CD4-positive, alpha-beta T cell treated with Interleukin-10 for 1 hour (primary cell): ENCODE measurements at regions not wholly inside any gene's neighbourhood (a gene's known extent, or its start where the extent isn't known, plus 50 kb on each side); places are given as distances from the start of the nearest gene placed in this dataset.
"Not testable (repeated sequence)": the region's sequence is repeated elsewhere in the genome, so short reads cannot be mapped to it uniquely, and the experiment has no call there.

ENCODE experiments used
- DNase-seq: peaks from one replicate; pipeline ENCODE4 v3.0.0-alpha.2; 2020

DNA sequence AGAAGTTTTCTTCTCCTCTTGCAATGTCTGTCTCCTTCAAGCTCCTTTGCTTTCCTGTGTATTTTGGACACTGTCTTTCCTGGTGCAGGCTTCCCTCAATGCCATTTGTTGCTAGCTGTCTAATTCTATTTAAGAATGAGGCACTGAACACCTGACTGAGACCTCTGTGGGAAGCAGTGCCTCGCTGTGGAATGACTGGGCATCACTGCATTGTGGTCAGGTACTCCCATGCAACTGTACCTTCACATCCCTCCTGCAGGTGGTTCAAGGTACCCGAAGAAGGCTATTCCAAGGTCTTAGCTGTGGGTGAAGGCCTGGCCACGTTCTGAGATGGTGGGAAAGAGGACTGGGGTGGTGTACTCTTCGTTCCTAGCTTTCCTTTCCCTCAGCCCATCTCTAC lies 152.8 kb upstream of the CTAGE1 start:
- DNase-seq: no peak

DNA sequence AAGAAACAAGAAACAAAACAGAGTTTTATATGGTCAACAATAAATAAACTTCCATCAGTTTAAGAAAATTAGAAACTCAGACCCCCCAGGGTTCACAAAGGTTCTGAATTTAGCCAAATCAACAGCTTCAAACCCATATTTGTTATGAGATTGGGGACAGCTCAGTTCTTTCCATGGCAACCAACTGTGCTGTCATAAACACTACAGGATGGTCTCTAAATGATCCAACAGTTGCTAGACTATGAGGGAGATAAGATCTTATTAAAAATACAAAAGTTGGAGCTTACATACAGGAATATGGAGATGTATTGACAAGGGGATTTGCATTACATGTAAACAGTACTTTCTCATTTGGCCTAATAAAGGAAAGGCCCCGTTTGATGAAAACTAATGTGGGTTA lies 154.6 kb upstream of the CTAGE1 start:
- DNase-seq: no peak

DNA sequence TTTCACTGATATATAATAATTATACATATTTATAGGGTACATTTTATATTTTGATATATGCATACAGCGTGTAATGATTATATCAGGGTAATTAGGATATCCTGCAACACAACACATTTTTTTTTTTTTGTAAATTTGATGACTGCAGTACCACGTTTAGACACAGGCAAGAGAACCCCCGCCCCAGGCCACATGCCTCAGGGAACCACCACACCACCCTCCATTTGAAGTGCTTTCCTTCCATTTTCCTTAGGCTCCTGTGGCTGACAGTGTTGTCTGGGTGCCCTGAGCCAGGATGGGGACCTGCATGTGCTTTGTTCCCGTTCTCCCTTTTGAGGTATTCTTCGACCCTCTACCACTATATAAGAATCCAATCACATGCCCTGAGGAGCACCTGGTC lies 161.6 kb upstream of the CTAGE1 start:
- no peak for DNase-seq

DNA sequence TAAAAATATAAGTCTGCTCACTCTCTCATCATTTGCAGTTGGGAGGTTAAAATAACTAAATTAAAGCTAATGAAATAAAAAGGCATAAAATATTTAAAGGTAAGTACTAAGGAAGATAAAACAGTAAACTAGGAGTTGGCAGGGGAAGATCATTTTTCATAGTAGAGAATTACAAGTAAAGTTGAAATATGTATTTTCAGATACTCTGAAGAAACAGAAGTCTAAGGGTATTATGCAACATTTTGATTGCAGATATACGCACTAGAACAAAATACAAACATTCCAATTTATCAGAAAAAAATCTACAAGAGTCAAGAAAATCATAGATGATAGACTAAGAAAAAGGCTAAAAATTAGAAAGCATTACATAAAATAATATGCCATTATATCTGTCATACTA lies 167.6 kb upstream of the CTAGE1 start:
- DNase-seq: no peak

DNA sequence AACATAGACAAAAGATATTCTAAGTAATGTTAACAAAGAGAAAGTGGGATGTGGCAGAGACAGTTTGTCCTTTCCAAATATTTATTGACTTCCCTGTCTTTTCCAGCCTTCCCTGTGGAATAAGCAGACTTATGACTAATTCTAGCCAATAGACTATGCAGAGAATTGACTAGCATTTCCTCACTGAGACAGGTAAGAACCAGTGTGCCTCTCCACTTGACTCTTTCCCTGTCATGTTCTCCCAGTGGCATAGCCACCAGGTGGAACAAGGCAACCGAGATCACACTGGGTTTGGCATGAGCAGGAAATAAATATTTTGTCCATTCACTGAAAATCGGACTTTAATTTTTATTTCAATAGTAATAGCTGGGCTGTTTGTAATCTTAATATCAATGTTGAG lies 168.1 kb upstream of the CTAGE1 start:
- DNase-seq: no peak

DNA sequence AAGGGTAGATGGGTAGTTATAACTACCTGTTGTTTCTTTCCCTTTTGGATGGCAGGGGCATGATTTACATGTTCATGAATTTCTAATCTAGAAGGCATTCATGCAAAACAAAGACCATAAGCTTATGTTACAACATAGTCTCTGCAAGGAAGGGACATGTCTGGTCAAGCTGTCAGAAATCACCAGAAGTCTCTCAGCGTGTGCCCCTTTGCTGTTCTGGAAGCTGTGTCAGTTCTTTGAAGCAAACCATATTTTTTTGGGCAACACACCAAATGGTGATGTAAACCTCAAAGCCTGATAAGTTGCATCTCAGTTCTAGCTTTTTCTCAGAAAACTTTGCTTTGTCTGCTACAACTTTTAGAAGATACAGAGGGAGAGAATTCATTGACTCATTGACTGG lies 173.5 kb upstream of the CTAGE1 start:
- no peak for DNase-seq

DNA sequence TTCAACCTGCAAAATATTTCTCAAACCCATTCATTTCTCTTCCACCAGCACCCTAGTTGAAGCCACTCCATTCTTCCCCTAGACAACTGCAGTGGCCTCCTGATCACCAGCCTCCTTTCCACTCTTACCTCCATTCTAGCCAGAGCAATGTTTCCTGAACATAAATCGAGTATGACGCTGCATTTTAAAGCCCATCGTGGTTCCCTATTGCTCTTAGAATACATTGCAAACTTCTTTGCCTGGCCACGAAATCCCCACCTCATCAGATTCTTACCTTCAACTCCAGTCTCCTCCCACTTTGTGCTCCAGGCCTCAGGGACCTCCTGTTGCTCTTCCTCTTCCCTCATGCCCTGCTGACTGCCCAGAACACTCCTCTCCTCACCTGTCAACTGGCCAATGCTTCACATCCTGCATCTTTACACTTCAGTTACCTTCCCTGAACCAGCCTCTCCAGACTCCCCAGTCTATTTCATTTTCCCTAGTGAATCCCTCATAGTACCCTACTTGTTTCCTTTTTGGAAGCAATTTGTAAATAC lies 176.5 kb upstream of the CTAGE1 start:
- DNase-seq: no peak

DNA sequence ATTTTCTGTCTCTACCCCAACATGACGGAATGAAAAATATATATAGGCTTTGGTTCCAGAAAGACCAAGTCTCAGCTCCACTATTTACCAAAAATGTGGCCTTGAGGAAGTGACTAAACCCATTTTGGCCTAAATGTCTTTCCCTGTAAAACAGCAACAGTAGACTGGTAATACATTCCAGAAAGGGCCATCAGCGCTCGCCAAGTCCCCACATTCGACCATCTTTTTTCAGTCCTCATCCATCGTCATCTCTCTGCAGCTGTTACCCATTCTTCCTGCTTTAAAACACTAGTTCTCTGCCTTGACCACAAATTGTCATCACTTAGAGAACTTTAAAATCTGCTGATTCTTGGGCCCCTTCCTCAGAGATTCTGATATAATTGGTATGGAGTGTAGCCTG lies 183.8 kb upstream of the CTAGE1 start:
- no peak for DNase-seq

DNA sequence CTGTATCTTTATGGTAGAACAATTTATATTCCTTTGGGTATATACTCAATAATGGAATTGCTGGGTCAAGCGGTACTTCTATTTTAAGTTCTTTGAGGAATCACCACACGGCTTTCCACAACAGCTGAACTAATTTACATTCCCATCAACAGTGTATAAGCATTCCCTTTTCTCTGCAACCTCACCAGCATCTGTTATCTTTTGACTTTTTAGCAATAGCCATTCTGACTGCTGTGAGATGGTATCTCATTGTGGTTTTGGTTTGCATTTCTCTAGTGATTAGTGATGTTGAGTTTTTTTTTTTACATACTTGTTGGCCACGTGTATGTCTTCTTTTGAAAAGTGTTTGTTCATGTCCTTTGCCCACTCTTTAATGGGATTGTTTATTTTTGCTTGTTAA lies 184.7 kb upstream of the CTAGE1 start:
- not testable (repeated sequence) for DNase-seq

DNA sequence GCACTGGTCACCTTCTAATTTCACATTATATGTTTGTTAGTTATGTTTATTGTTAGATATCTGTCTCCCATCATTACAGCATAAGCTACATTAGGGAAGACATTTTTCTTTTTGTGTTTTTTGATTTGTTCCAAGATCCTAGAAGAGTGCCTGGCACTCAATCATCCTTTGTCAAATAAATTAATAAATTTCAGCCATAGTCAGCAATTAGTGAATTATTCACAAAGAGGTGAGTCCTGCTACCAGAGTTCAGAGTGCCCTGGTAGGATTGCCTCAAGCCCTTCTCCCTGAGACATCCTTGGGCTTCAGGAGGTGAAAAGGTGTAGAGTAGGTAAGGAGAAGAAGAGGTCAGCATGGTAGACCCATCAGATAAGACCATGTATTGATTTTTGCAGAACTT lies 186.2 kb upstream of the CTAGE1 start:
- no peak for DNase-seq

DNA sequence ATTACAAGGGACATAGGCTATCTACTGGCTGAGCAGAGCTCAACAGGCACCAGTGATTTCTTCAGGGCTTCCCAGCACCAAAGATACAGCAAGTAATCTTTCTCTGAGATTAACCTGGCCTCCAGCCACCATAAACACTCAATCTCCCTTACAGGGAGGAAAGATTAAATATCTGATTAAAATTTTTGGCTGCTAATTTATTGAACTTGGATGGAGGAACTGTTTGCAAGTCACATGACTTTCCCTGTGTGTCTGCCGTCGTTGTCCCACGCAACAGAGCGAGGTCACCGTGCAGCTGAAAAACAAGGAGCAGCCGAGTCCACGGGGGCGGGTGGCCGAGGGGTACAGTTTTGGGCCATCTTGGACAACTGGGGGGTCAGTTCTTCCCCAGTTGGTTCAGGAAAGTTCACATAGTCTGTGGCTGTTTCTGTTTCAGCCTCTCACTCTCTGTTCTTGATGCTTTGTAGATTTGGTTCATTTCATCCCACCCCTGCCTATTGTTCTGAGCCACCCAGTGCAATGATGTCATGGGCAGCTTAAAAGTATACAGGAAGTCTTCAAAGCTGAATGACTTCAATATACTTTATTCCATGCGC lies 186.8 kb upstream of the CTAGE1 start:
- DNase-seq: no peak

DNA sequence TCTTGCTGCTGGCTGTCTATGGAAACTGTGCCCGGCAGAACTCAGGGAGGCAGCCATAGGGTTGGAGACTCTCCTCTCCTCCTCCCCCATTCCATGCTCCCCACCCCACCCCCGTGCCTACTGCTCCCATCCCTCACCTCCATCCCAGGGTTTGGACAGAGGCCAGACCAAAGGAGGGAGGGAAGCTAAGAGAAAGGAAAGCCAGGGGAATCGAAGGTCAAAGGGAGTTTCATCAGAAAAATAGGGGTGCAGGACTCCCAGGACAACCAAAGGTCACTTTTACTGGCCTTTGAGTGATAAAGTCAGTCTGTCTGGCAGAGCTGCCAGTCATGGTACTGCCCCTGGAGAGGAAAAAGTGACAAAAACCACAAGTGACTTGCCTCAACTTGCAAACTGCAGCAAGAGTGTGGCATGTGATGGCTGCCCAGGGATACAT lies 187.3 kb upstream of the CTAGE1 start:
- DNase-seq: no peak

DNA sequence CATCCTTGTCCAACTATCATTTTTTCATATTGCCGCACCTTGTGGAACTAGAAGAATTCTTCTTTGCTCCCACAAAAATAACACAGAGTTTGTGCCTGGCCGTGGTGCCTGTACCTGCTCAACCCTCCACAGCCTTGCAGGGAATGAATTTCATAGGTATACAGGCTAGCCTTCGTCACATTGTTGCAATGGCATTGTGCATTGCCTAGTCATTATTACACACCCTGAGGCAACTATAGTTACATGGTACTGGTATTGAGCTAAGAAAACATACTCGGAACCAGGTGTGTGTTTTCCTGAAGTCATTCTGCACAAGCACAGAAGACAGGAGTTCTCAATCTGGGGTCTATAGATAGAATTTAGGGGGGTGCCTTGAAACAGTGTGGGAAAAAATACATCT lies 188.0 kb upstream of the CTAGE1 start:
- DNase-seq: no peak

DNA sequence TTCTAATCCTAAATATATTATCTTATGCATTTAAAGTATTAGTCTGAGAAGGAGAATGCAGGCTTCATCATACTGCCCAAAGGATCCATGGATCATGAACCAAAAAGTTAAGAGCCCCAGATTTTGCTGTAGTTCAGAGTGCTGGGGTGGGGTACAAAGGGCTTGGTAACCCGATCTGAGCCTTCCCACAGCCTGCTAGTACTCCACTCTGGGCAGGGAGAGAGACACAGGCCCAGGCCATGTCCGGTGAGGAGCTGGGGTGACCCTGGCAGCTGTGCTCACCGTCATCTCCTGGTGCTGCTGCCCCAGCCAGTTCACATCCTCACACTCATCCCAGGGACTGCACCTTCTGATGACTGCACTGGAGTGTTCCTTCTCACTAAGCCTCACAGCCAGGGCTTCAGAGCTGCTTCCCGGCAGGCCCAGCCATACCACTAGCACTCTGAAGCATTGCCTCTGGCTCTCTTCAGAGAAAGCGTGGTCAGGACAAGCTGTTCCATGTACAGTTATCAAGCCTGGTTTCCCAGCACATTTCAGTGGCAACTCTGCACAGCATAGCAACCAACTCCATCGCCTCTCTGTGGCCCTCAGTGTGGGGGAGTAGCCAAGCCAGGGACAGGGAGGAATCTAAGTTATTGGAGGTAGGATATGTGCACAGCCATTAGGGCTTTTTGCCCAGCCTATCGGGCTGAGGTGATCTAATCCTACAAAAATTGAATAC lies 189.0 kb upstream of the CTAGE1 start:
- no peak for DNase-seq

DNA sequence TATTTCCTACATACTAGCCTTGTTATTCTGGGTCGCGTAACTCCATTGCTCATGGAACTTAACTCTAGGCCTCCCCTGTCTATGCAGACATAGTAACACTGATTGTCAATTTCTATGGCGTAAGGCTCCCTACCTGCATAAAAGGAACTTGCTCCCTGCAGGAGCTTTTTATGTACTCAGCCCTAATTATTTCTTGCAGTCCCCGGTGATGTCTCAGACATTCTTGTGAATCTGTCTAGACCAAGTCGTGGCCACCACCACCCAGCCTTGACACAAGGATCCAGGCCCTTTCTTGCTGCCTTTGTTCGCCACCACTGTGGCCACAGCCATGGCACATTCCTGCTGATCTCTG lies 189.5 kb upstream of the CTAGE1 start:
- DNase-seq: no peak

DNA sequence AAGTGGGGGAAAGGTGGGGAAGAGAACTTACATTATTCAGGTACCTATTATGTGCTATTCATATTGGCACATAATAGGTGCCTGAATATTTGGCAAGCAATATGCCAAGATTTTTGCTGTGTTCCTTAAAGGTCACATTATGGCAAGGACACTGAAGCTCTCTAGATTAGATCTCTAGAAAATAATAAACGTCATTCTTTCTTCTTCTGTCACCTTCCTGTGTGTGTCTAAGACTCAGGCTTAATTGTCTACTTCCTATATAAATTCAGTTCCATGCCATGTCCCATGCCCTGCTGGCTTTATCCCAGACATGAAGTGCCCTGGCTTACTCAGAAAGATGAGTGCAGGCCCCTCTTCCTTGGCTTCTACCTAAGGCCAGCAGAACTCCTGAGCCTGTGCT lies 191.1 kb upstream of the CTAGE1 start:
- no peak for DNase-seq

DNA sequence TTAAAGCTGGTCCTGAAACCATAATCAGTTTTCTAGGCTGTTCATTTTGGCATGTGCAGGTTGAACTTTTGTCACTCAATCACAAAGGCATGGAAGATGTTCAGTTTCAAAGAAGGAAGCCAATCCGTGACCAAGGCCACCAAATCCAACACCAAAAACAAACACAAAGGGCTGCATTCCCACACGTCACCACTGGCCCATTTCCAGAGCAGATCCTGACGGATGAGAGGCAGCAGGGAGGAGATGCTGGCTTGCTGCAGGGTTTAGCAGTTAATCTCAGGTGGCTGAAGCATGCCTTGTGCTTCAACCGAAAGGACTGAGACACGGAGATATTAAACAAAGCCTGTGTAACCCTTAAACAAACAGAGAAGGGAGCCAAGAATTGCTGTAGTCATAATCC lies 191.9 kb upstream of the CTAGE1 start:
- no peak for DNase-seq

DNA sequence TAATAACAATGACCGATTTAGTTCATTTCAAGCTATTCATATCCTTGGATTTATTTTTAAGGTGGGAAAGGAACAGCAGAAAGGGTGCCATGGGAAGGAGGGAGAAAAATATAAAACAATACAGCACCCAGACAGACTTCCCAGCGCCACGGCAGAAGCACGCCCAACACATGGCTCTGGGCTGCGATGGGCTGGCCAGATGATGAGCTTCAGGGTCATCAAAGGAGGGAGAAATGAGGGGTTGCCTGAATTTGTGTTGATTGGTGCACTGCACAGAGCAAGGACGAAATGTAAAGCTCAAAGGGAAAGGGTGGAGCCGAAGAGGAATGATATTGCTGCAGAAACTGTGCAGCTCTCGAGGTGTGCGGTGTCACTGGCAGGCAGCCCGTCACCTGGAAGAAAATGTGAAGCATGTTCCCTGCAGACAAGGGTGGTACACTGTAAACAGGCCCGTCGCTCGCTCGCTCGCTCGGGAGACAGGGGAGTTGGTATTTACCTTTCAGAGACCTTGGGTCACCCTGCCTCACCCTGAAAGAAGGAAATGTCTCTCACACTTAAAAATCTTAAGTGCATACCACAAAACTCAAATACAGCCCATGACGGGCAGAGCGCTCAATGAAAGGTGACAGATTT lies 195.5 kb upstream of the CTAGE1 start:
- no peak for DNase-seq

DNA sequence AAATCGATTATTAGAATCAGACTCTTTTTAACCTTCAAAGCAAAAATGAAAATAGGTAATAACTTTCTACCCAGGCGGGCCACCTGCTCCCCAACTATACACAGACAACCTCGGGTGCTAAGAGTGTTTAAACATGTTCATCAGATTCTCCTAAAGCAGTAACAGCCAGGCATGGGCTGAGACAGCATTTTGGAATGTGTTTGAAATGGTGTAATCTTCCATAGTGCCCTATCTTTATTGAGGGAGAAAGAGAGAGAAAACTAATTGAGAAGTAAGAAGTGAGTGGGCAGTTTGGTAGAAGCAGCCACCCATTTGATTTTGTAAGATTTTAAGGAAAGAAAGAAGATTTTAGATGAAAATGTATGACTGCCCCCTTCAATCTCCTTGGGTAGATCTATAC lies 196.1 kb upstream of the CTAGE1 start:
- DNase-seq: no peak

DNA sequence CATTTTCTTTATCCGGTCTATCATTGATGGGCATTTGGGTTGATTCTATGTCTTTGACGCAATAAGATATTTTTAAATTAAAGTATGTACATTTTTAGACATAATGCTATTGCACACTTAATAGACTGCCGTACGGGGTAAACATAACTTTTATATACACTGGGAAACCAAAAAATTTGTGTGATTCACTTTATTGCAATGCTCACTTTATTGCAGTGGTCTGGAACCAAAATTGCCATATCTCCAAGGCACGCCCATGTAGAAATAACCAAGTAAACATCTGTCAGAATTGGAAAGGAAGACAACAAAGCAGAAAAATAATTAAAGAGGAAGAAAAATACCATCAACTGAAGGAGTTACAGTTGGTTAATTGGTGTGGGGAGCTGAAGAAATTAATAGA lies 205.8 kb upstream of the CTAGE1 start:
- DNase-seq: no peak

DNA sequence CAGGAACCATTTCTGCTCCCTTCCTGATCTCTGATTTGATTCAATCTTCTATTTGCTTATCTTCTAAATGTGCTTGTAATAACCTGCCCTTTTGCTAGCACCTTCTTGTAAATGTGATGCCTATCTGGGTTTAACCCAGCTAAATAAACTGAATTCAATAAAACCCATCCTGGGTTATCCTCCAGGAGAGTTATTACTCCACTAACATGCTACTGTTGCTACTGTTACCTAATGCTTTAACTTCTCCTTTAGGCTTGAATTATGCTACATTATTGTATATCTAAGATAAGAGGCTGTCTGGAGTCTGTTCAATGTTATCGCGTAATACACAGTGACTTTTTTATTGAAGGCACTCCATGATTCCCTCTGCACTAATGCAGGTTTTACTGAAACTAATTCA lies 206.5 kb upstream of the CTAGE1 start:
- DNase-seq: no peak

DNA sequence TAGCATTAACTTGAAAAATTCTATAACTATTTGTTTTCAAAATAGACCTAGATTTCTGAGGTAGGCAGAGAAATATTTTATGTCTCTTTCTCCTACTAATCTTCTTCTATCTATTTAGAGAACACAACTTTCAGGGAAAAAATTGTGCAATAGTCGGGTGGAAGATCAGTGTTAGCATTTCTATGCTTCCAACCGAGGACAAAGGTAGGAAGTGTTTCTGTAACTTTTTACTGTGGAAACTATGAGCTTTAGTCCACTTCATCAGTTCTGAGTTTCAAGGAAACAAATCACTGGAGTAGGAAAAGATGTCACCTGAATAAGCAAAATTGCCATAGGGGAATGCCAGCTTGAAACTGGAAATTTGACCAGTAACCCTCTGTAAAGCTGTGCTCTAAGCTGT lies 207.7 kb upstream of the CTAGE1 start:
- no peak for DNase-seq

DNA sequence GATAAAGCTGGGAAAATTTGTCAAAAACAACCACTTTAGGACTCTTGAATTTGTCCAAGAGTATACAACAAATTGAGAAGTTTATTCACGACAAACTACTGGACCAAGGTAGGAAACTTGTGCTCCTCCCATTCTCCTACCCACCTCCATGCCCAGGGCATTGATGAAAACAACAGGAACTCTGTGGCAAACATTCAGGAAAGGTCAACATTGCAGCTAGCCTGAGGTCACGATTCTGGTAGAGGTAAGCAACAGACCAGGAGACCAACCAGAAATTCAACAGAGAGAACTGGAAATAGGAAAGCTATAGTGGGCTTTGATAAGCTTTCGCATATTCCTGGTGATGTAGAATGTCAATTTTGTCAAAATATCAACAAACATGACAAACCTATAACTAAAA lies 209.1 kb upstream of the CTAGE1 start:
- no peak for DNase-seq

DNA sequence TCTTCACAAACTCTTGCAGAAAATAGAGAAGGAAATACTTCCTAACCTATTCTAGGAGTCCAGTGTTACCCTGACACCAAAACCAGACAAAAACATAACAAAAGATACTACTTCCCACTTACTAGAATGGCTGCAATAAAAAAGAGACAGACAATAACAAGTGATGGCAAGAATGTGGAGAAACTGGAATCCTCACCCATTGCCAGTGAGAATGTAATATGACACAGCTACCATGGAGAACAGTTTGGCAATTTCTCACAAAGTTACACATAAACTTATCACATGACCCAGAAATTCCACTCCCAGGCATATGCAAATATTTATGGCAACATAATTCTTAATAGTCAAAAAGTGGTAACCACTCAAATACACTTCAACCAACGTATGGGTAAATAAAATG lies 209.8 kb upstream of the CTAGE1 start:
- no peak for DNase-seq
